Peyer's patch (tissue), 4 donors: ENCODE measurements at regions not wholly inside any gene's neighbourhood (a gene's known extent, or its start where the extent isn't known, plus 50 kb on each side); places are given as distances from the start of the nearest gene placed in this dataset.

Experiments used
- POLR2A ChIP-seq, 2 donors: fragments of 450-650 bp; IDR thresholded peaks; one replicate each; pipeline ENCODE4 v1.5.1; 2017; ENCODE audit warnings: antibody characterized with exemption in 2 of 2, mild to moderate bottlenecking in 2 of 2, moderate library complexity in 2 of 2
- TF ChIP-seq, protein P1 (sequence below), 6 experiments: fragments of 450-650 bp in 4 of 6; fragments of 200-600 bp in 2 of 6; sonication (generic) in 1 of 6; IDR thresholded peaks; one replicate each; pipeline ENCODE4 v1.5.1; 2017 to 2019; ENCODE audit warnings: antibody characterized with exemption in 6 of 6, mild to moderate bottlenecking in 3 of 6, moderate library complexity in 1 of 6

GRCh38 chr12:92253301-92253700 lies 107.7 kb upstream of the BTG1 start:
- TF ChIP-seq POLR2A (IDR thresholded peaks at IDR 0.05) = no peak
- TF ChIP-seq, protein P1, sequence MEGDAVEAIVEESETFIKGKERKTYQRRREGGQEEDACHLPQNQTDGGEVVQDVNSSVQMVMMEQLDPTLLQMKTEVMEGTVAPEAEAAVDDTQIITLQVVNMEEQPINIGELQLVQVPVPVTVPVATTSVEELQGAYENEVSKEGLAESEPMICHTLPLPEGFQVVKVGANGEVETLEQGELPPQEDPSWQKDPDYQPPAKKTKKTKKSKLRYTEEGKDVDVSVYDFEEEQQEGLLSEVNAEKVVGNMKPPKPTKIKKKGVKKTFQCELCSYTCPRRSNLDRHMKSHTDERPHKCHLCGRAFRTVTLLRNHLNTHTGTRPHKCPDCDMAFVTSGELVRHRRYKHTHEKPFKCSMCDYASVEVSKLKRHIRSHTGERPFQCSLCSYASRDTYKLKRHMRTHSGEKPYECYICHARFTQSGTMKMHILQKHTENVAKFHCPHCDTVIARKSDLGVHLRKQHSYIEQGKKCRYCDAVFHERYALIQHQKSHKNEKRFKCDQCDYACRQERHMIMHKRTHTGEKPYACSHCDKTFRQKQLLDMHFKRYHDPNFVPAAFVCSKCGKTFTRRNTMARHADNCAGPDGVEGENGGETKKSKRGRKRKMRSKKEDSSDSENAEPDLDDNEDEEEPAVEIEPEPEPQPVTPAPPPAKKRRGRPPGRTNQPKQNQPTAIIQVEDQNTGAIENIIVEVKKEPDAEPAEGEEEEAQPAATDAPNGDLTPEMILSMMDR (IDR thresholded peaks at IDR 0.05) = no peak
